Endodermal cell (in vitro differentiated cells): ENCODE measurements at regions not wholly inside any gene's neighbourhood (a gene's known extent, or its start where the extent isn't known, plus 50 kb on each side); places are given as distances from the start of the nearest gene placed in this dataset.
"Not testable (repeated sequence)": the region's sequence is repeated elsewhere in the genome, so short reads cannot be mapped to it uniquely, and the experiment has no call there.

Experiments used
- DNase-seq: peaks from one replicate; pipeline ENCODE4 v3.0.0-alpha.2; 2017
- H3K27ac ChIP-seq: 2 replicates; pipeline ENCODE4 v1.5.1; 2013; ENCODE audit warnings: mild to moderate bottlenecking, low read depth, low read length, moderate library complexity
- H3K27me3 ChIP-seq: 2 replicates; pipeline ENCODE4 v1.6.1; 2013; ENCODE audit warnings: mild to moderate bottlenecking, low read length, moderate library complexity; ENCODE audit not compliant: insufficient read depth, control insufficient read depth, poor library complexity, severe bottlenecking
- H3K36me3 ChIP-seq: 2 replicates; pipeline ENCODE4 v1.7.0; 2013; ENCODE audit warnings: mild to moderate bottlenecking, low read length, moderate library complexity; ENCODE audit not compliant: control insufficient read depth, insufficient read depth
- H3K4me1 ChIP-seq: one replicate; pipeline ENCODE4 v1.7.0; 2013; ENCODE audit warnings: low read length; ENCODE audit not compliant: control insufficient read depth, insufficient read depth
- H3K4me3 ChIP-seq: 2 replicates; pipeline ENCODE4 v1.5.1; 2013; ENCODE audit warnings: mild to moderate bottlenecking, low read length, moderate library complexity
- H3K9ac ChIP-seq: 2 replicates; pipeline ENCODE4 v1.6.1; 2013; ENCODE audit warnings: mild to moderate bottlenecking, low read length, moderate library complexity; ENCODE audit not compliant: poor library complexity, severe bottlenecking; ENCODE audit errors: extremely low read depth
- H3K9me3 ChIP-seq: 2 replicates; pipeline ENCODE4 v1.6.1; 2013; ENCODE audit warnings: mild to moderate bottlenecking, low read length, moderate library complexity; ENCODE audit not compliant: control insufficient read depth
- H3K27ac Mint-ChIP-seq: 2 replicates; pipeline ENCODE4 v1.8.0; 2020; ENCODE audit warnings: mixed read lengths
- H3K27me3 Mint-ChIP-seq: 2 replicates; pipeline ENCODE4 v1.8.0; 2021; ENCODE audit warnings: mild to moderate bottlenecking, mixed read lengths; ENCODE audit not compliant: insufficient read depth
- H3K36me3 Mint-ChIP-seq: 2 replicates; pipeline ENCODE4 v1.8.0; 2020; ENCODE audit warnings: low read depth, mixed read lengths
- H3K4me1 Mint-ChIP-seq: 2 replicates; pipeline ENCODE4 v1.8.0; 2020; ENCODE audit warnings: mixed read lengths
- H3K4me3 Mint-ChIP-seq: 2 replicates; pipeline ENCODE4 v1.8.0; 2020; ENCODE audit warnings: mild to moderate bottlenecking, moderate library complexity, mixed read lengths
- H3K9me3 Mint-ChIP-seq: 2 replicates; pipeline ENCODE4 v1.8.0; 2020; ENCODE audit warnings: mild to moderate bottlenecking, mixed read lengths
- CTCF ChIP-seq: fragments of 200-600 bp; sonication (generic); conservative IDR thresholded peaks from 2 replicates; pipeline ENCODE4 v1.5.0; 2021; ENCODE audit warnings: antibody characterized with exemption, mild to moderate bottlenecking
- WGBS, 2 experiments: methylation state at CpG; one replicate each; pipeline versions ENCODE4 v1.1.5 to v1.1.7; 2013; ENCODE audit warnings: missing lambda C conversion rate in 2 of 2, mixed read lengths in 1 of 2; ENCODE audit not compliant: insufficient coverage in 1 of 2, insufficient read length in 1 of 2; 5-methylcytosine and 5-hydroxymethylcytosine counted together

GRCh38 chr3:166582236-166582635 is 745.0 kb upstream of the BCHE start:
- H3K36me3 Mint-ChIP-seq = no peaks in the 10 kb centered on the region
- no peak overlapping the region for H3K9ac ChIP-seq
- no peaks in the 10 kb centered on the region for H3K4me1 ChIP-seq
- no peaks in the 10 kb centered on the region for H3K36me3 ChIP-seq
- H3K4me3 Mint-ChIP-seq = no peak overlapping the region
- TF ChIP-seq CTCF = no peak
- no peaks in the 10 kb centered on the region for H3K9me3 Mint-ChIP-seq
- 95% methylated on average over 2 of the region's 2 CpGs; no CpG with 5 or more reads in 1 of the 2 experiments for WGBS, 2 experiments
- no peaks in the 10 kb centered on the region for H3K27me3 Mint-ChIP-seq
- no peaks in the 10 kb centered on the region for H3K9me3 ChIP-seq
- H3K4me1 Mint-ChIP-seq = no peaks in the 10 kb centered on the region
- H3K4me3 ChIP-seq = no peak overlapping the region
- H3K27ac ChIP-seq = no peak overlapping the region
- H3K27me3 ChIP-seq = no peaks in the 10 kb centered on the region
- no peak for DNase-seq
- H3K27ac Mint-ChIP-seq = peak overlapping the region; percentile 10

GRCh38 chr3:166580561-166580960 is 743.3 kb upstream of the BCHE start:
- no peaks in the 10 kb centered on the region for H3K27me3 Mint-ChIP-seq
- no peak overlapping the region for H3K4me3 Mint-ChIP-seq
- Histone ChIP-seq H3K4me1 (no peaks in the 10 kb centered on the region), H3K4me3 (no peak overlapping the region), H3K9ac (no peak overlapping the region), H3K27ac (no peak overlapping the region), H3K9me3 (no peaks in the 10 kb centered on the region), H3K27me3 (no peaks in the 10 kb centered on the region), H3K36me3 (no peaks in the 10 kb centered on the region)
- WGBS, 2 experiments = 91 to 98% methylated on average over 6 of the region's 6 CpGs
- H3K9me3 Mint-ChIP-seq = no peaks in the 10 kb centered on the region
- H3K27ac Mint-ChIP-seq = no peak overlapping the region
- H3K36me3 Mint-ChIP-seq = no peaks in the 10 kb centered on the region
- H3K4me1 Mint-ChIP-seq = no peaks in the 10 kb centered on the region
- no peak for DNase-seq
- no peak for TF ChIP-seq CTCF

GRCh38 chr3:166575161-166575560 is 737.9 kb upstream of the BCHE start:
- TF ChIP-seq CTCF = no peak
- H3K36me3 ChIP-seq = no peaks in the 10 kb centered on the region
- no peak overlapping the region for H3K4me3 ChIP-seq
- peaks cover 14% of the 10 kb centered on the region for H3K9me3 ChIP-seq
- Mint-ChIP-seq H3K36me3 (no peaks in the 10 kb centered on the region), H3K27me3 (no peaks in the 10 kb centered on the region), H3K27ac (no peak overlapping the region), H3K9me3 (peaks cover 11% of the 10 kb centered on the region), H3K4me3 (no peak overlapping the region), H3K4me1 (no peaks in the 10 kb centered on the region)
- H3K4me1 ChIP-seq = no peaks in the 10 kb centered on the region
- H3K9ac ChIP-seq = no peak overlapping the region
- WGBS, 2 experiments = 94% methylated on average over 2 of the region's 4 CpGs; no CpG with 5 or more reads in 1 of the 2 experiments
- DNase-seq = no peak
- no peak overlapping the region for H3K27ac ChIP-seq
- no peaks in the 10 kb centered on the region for H3K27me3 ChIP-seq

- not testable (repeated sequence) for H3K4me3 ChIP-seq, DNase-seq, H3K4me3 Mint-ChIP-seq, H3K9ac ChIP-seq, H3K36me3 Mint-ChIP-seq, H3K36me3 ChIP-seq, H3K27me3 ChIP-seq, H3K27ac ChIP-seq, H3K4me1 ChIP-seq, H3K4me1 Mint-ChIP-seq, H3K27me3 Mint-ChIP-seq, H3K27ac Mint-ChIP-seq
- peaks cover 11% of the 10 kb centered on the region for H3K9me3 Mint-ChIP-seq
- whole genome bisulfite sequencing, 2 experiments = 82 to 88% methylated on average over 3 to 4 of the region's 4 CpGs
- H3K9me3 ChIP-seq = peaks cover 14% of the 10 kb centered on the region
Observed at GRCh38 chr3:166571686-166572085, 734.5 kb upstream of the BCHE start.
